GM08714 (cell line): ENCODE measurements at regions not wholly inside any gene's neighbourhood (a gene's known extent, or its start where the extent isn't known, plus 50 kb on each side); places are given as distances from the start of the nearest gene placed in this dataset.
"Not testable (repeated sequence)": the region's sequence is repeated elsewhere in the genome, so short reads cannot be mapped to it uniquely, and the experiment has no call there.

Source experiments
- H3K4me3 ChIP-seq: fragments of 200-500 bp; sonication (Bioruptor generic); 2 replicates; pipeline ENCODE4 v1.5.1; 2014; ENCODE audit warnings: mild to moderate bottlenecking, low read length, inconsistent platforms
- ZNF274 ChIP-seq: IDR thresholded peaks from 2 replicates; pipeline ENCODE4 v1.6.1; 2012; ENCODE audit warnings: mild to moderate bottlenecking, low read depth, low read length

DNA sequence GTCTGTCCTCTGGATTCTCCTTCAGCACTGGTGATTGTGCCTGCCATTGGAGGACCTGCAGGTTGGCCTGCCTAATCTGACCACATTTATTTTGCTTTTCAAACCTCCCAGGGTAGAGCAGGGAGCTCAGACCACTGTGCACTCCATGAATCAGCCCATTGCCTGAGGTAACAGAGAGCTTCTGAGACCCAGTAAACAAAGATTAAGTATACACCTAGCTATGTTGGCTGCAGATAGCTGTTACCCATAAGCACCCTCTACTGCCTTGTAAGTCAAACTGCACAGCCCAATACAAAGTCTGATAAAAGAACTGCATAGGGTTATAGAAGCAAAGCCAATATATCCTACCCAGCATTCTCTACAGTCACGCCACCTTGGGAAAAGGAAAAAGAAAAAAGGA is 338.7 kb downstream of the HTR1B start:
- TF ChIP-seq ZNF274: no peak
- H3K4me3 ChIP-seq: no peak overlapping the region

DNA sequence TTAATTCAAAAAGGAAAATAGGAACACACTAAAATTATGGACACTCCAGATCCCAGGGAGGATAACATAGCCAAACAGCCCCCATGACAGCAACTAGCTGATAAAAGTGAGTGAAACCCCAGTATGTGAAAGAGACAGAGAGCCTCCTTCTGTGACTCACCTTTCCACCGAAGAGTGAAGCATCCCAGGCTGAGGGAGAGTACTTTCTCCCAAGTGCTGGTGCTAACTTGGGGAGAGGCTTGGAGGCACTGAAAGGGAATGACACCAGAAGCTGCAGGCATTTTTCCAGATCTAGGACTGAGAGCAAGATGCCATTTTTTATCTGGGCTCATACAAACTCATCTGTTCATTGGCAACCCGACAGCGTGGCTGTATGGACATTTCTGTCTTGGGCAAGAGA is 339.8 kb downstream of the HTR1B start:
- no peak overlapping the region for H3K4me3 ChIP-seq
- TF ChIP-seq ZNF274: no peak

- no peak for TF ChIP-seq ZNF274
- H3K4me3 ChIP-seq: no peak overlapping the region
Measured at GRCh38 chr6:77106992-77107391, 356.3 kb downstream of the HTR1B start.

DNA sequence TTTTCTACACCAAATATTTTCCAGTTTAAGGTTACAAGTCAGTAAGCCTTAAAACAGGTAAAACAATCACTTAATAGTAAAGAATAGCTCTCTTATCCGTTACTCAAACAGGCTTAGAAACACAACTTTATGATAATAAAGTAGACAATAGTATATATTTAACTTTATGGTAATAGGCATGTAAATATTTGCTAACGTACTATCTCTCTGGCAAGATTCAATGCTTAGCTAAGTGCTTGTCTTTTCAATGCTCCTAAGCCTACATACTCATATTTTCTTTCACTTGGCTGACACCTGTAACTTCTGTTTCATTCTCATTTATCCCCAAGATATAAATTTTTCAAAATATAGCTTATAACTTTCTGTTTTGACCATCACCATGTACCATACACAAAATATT is 358.2 kb downstream of the HTR1B start:
- H3K4me3 ChIP-seq: no peak overlapping the region
- TF ChIP-seq ZNF274: no peak

DNA sequence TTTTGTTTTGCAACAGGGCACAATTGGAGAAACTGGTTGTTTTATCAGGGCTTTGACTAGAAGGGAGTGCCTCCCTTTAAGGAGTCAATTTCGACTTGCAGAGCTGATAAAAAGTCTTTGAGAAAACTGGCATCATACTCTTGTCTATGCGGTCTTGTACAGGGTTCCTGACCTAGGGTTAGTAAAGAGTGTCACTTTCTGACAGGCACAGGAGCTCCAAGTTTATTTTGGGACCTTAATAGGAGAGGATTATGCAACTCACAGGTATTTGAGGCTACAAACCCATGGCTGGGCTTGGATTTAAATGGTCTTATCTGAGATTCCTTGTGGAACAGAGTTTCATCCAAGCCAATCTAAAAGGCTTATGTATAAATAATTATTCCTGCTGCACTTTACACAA is 365.4 kb downstream of the HTR1B start:
- TF ChIP-seq ZNF274: no peak
- H3K4me3 ChIP-seq: no peak overlapping the region

DNA sequence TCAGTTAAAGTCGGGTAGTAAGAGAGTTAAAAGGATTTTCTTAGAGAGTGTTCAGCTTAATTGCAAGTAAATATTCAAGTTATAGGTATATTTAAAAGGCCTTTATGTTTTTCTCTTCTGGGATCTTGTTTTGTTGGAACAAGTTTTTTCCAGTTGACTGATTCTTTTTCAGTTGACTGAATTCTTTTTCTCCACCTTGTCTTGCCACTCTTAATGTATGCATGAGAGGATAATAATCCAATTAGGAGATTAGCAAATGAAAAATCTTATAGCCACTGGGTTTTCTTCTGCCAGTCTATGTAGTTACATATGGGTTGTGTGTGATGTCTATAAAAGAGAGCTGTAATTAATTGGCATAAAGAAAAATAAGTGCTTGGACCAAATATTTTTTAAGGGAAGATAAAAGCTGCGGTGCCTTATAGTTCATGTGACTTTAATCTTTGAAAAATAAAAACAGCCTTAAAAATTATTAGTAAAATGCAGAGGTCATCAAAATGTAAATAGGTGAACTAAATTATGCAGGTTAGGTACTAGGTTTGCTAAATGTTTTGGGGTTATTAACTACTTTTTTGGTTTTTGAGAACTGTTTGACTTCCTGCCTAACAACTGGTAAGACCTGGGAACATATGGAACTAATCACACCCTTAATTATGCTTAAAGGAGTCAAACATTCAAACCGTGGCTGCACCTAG is 367.2 kb downstream of the HTR1B start:
- TF ChIP-seq ZNF274: no peak
- no peak overlapping the region for H3K4me3 ChIP-seq

DNA sequence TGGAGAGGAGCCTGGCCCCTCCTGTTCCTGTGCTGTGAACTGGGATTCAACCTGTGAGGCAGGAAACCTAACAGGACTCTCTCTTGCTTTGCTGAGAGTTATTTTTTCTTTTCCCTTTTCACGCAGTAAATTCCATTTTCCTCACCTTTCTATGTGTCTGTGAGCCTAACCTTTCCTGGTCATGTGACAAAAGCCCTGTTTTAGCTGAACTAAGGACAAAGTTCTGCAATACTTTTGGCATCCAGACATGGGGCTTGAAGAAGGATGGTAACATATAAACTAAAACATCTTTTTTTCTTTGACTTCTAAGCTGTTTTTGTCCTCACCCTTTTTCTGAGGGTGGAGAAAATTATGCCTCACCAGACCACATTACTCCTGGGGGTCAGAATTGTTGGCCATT is 368.5 kb downstream of the HTR1B start:
- TF ChIP-seq ZNF274: no peak

DNA sequence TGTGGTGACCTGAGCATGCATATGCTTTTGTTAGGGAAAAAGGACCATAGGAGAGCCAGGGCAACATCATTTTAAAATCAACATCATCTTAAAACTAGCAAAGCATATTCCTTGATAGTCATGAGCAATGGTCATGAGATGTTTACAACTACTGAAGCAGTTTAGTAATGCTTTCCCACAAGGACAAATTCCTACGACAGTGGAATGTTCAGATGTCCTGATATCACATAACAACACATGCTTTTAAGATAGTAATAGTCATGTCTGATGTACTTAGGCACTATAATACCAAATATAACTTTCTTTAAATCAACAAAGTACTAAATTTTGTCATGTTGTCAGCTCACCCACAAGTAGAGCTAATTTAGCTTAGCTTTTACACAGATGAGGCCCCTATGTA is 370.3 kb downstream of the HTR1B start:
- no peak for TF ChIP-seq ZNF274
- no peak overlapping the region for H3K4me3 ChIP-seq

More for the DNA sequence above, 368.5 kb downstream of the HTR1B start:
- H3K4me3 ChIP-seq: no peak overlapping the region

DNA sequence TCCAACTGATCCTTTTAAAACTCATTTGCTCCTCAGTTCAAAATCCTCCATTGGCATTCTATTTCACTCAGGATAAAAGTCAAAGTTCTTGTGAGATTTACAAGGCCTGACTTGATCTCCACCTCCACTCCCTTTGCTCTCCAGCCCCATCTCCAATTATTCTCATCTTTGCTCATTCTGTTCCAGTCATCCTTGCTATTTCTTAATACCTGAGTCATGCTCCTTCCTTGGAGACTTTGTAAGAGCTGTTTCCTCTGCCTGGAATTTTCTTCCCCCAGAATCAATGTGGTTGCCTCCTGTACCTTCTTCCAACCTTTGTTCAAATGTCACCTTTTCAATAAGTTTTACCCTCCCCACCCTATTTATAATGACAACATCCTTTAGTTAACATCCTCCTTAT is 373.5 kb downstream of the HTR1B start:
- no peak overlapping the region for H3K4me3 ChIP-seq
- no peak for TF ChIP-seq ZNF274

- H3K4me3 ChIP-seq: not testable (repeated sequence)
Measured at GRCh38 chr6:77087794-77088318, 375.4 kb downstream of the HTR1B start.

GRCh38 chr6:77074037-77074713 is 389.1 kb downstream of the HTR1B start:
- TF ChIP-seq ZNF274: no peak
- no peak overlapping the region for H3K4me3 ChIP-seq

DNA sequence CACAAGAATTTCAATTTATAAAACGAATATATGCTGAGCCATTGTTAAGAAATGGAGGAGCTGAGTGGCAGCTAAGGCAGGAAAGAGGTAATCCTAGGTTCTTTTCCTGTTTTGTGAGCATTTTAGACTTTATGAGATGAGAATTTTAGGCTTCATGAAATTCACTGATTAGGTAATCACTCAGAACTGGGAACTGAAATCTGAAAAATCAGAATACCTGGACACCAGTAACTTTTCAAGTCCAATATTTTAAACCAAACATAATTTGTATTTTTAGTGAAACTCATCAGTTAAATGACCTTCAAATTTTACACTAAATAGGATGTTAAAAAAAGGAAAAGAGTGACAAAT is 389.9 kb downstream of the HTR1B start:
- no peak overlapping the region for H3K4me3 ChIP-seq
- TF ChIP-seq ZNF274: no peak

DNA sequence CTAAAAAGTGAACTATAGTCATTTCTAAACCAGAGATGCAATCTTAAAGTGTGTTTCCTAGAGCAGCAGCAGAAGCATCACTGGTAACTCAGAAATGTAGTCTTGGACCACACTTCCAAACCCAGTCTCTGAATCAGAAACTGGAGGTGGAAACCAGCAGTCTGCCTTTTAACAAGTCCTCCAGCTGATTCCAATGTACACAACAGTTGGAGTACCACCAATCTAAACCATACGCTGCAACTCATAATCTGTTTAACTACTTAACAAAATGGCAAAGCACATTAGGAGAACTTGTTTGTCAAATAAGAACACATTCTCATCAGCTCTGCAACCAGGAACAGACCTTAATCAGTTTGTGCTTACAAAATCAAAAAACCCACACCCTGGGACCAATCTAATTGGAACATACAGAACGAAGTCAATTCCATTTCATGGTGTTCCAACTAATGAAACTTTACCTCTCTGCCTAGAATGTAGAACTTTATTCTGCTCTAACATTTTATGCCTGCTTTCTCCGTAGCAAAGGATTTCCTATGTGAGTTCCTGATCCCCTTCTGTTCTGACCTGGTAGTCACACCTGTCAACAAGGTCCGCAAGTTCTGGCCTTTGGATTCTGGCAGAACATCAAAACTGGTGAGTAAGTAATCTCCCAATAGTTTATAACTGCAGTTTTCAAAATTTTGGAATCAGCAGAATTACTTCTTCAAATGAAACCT is 390.4 kb downstream of the HTR1B start:
- no peak for TF ChIP-seq ZNF274
- H3K4me3 ChIP-seq: no peak overlapping the region

DNA sequence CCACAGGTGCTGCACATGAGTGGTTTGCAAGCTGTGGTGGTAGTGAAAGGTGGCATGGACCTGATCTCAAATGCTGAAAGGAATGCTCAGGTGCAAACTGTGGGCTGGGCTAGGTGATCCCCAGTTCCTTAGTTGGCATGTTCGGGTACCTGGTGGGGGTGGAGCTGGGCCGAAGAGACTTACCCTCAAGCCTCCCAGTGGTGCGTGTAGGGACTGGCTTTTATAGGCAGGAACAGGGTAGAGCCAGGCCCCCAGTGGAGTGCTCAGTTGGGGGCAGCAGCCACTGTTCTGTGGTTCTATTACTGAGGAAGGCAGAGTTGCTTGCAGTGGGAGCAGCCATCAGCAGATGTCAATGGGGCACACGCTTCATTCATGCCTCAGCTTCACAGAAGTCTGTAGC is 399.8 kb downstream of the HTR1B start:
- no peak for TF ChIP-seq ZNF274
- no peak overlapping the region for H3K4me3 ChIP-seq

- H3K4me3 ChIP-seq: no peak overlapping the region
- TF ChIP-seq ZNF274: no peak
Measured at GRCh38 chr6:77055711-77056110, 407.6 kb downstream of the HTR1B start.
